HL-60 (cell line): ENCODE measurements at regions not wholly inside any gene's neighbourhood (a gene's known extent, or its start where the extent isn't known, plus 50 kb on each side); places are given as distances from the start of the nearest gene placed in this dataset.

ENCODE experiments used
- SPI1 ChIP-seq: IDR thresholded peaks from 2 replicates; pipeline ENCODE4 v1.6.1; 2012; ENCODE audit warnings: low read depth, mild to moderate bottlenecking, borderline replicate concordance
- TF ChIP-seq, protein P1 (sequence below): IDR thresholded peaks from one replicate; pipeline ENCODE4 v1.5.1; 2011; ENCODE audit warnings: low read length, control low read depth, inconsistent platforms; ENCODE audit not compliant: insufficient read depth

DNA sequence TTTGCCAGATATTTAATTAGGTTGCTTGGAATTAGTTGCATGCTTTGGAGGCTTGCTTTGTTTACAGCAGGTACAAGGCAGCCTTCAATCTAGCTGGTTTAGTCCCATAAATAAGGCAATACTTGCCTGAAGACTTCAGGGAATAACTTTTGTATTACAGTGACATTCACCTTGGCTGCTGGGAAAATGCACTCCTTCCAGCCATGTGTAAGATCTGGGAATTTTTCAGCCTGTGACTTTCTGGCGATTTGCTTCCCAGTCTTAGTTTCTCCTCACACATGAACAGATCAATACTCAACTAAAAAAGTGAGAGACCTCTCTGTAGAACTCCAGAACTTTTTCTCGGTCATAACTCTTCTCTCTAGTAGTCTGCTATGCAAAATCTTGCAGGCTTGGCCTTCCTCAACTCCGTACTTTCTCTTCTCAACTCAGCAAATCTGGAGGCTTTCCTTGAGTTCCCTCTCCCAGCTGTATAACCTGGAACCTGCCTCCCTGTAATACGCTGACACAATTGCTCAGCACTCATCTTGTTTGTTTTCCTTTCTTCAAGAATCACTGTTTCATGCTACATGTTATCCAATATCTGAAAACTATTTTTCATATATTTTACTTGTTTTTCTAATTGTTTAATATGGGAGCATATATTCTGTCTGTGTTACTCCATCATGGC, 173.0 kb downstream of the MSX2 start:
- TF ChIP-seq, protein P1, sequence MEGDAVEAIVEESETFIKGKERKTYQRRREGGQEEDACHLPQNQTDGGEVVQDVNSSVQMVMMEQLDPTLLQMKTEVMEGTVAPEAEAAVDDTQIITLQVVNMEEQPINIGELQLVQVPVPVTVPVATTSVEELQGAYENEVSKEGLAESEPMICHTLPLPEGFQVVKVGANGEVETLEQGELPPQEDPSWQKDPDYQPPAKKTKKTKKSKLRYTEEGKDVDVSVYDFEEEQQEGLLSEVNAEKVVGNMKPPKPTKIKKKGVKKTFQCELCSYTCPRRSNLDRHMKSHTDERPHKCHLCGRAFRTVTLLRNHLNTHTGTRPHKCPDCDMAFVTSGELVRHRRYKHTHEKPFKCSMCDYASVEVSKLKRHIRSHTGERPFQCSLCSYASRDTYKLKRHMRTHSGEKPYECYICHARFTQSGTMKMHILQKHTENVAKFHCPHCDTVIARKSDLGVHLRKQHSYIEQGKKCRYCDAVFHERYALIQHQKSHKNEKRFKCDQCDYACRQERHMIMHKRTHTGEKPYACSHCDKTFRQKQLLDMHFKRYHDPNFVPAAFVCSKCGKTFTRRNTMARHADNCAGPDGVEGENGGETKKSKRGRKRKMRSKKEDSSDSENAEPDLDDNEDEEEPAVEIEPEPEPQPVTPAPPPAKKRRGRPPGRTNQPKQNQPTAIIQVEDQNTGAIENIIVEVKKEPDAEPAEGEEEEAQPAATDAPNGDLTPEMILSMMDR, result no peak
- TF ChIP-seq SPI1, result no peak
